H1 (cell line): ENCODE measurements at regions not wholly inside any gene's neighbourhood (a gene's known extent, or its start where the extent isn't known, plus 50 kb on each side); places are given as distances from the start of the nearest gene placed in this dataset.

Experiments
- CTCF ChIA-PET: fragments of 300-600 bp; sonication (Branson Sonifier 250); formaldehyde crosslinking; loops from one replicate; lab custom pipeline; 2021; ENCODE audit not compliant: partially characterized antibody; lab: Charles Lee
- POLR2A ChIA-PET: fragments of 300-600 bp; sonication (Branson Sonifier 250); formaldehyde crosslinking; loops from one replicate; lab custom pipeline; 2021; ENCODE audit warnings: inconsistent platforms; ENCODE audit not compliant: partially characterized antibody; lab: Charles Lee
- DNase-seq, 2 experiments: peaks; one replicate each; pipeline versions ENCODE4 v3.0.0 to v3.0.0-alpha.2; 2010 to 2022; ENCODE audit warnings: low spot score in 2 of 2, low read depth in 1 of 2, mixed read lengths in 1 of 2
- FAIRE-seq: peaks from 2 replicates; lab custom pipeline; 2011; peaks lifted over from hg19 to GRCh38; lab: Jason Lieb, UNC
- H2AFZ ChIP-seq: 2 replicates; pipeline ENCODE4 v1.8.1; 2012; ENCODE audit warnings: low read length, inconsistent platforms
- H2AK5ac ChIP-seq: 2 replicates; pipeline ENCODE4 v1.6.1; 2013; ENCODE audit warnings: low read depth, low read length
- H2BK120ac ChIP-seq: replicated peaks from 2 replicates; pipeline ENCODE3; 2013; ENCODE audit warnings: low read depth, low read length, inconsistent platforms
- H2BK12ac ChIP-seq: 2 replicates; pipeline ENCODE4 v1.6.1; 2013; ENCODE audit warnings: low read depth, low read length
- H2BK15ac ChIP-seq: 2 replicates; pipeline ENCODE4 v1.6.1; 2013; ENCODE audit warnings: low read length
- H2BK20ac ChIP-seq: 2 replicates; pipeline ENCODE4 v1.6.1; 2013; ENCODE audit warnings: low read length
- H2BK5ac ChIP-seq: 2 replicates; pipeline ENCODE4 v1.6.1; 2013; ENCODE audit warnings: low read depth, low read length
- H3K14ac ChIP-seq: 2 replicates; pipeline ENCODE4 v1.6.1; 2013; ENCODE audit warnings: inconsistent platforms; ENCODE audit not compliant: insufficient read length
- H3K18ac ChIP-seq: 2 replicates; pipeline ENCODE4 v1.6.1; 2013; ENCODE audit warnings: low read length; ENCODE audit errors: extremely low read depth
- H3K23ac ChIP-seq: 2 replicates; pipeline ENCODE4 v1.6.1; 2013; ENCODE audit warnings: inconsistent platforms; ENCODE audit not compliant: insufficient read length
- H3K23me2 ChIP-seq: 2 replicates; pipeline ENCODE4 v1.6.1; 2013; ENCODE audit warnings: low read depth, low read length
- H3K27ac ChIP-seq: 2 replicates; pipeline ENCODE4 v1.6.1; 2011; ENCODE audit warnings: low read depth, low read length, inconsistent platforms
- H3K27me3 ChIP-seq, 4 experiments: replicated peaks in 1 of 4; 1 replicate in 1 of 4; 2 replicates in 3 of 4; pipeline versions ENCODE4 v1.6.1 to v1.8.1; 2011 to 2013; ENCODE audit warnings: low read length in 3 of 4, mild to moderate bottlenecking in 3 of 4, inconsistent platforms in 2 of 4, mixed read lengths in 2 of 4, moderate library complexity in 1 of 4; ENCODE audit not compliant: control insufficient read depth in 3 of 4, insufficient read depth in 3 of 4; ENCODE audit errors: extremely low read depth in 1 of 4
- H3K36me3 ChIP-seq, 4 experiments: 2 replicates each; pipeline versions ENCODE4 v1.6.1 to v1.8.1; 2011 to 2013; ENCODE audit warnings: mild to moderate bottlenecking in 4 of 4, low read length in 3 of 4, moderate library complexity in 2 of 4, control low read depth in 1 of 4, inconsistent platforms in 1 of 4; ENCODE audit not compliant: insufficient read depth in 4 of 4, control insufficient read depth in 2 of 4
- H3K4ac ChIP-seq: replicated peaks from 2 replicates; pipeline ENCODE3; 2013; ENCODE audit warnings: low read length, low read depth, mixed read lengths, inconsistent platforms; ENCODE audit not compliant: insufficient read length
- H3K4me1 ChIP-seq, 4 experiments: replicated peaks in 1 of 4; 1 replicate in 1 of 4; 2 replicates in 3 of 4; pipeline versions ENCODE4 v1.6.1 to v1.8.1; 2011 to 2013; ENCODE audit warnings: low read length in 3 of 4, inconsistent platforms in 2 of 4, mixed read lengths in 1 of 4; ENCODE audit not compliant: insufficient read depth in 4 of 4, control insufficient read depth in 3 of 4
- H3K4me2 ChIP-seq, 2 experiments: 2 replicates each; pipeline versions ENCODE4 v1.6.1 to v1.8.1; 2011 to 2013; ENCODE audit warnings: low read depth in 2 of 2, low read length in 2 of 2, control low read depth in 1 of 2, inconsistent platforms in 1 of 2, mild to moderate bottlenecking in 1 of 2; ENCODE audit not compliant: insufficient read depth in 1 of 2
- H3K4me3 ChIP-seq, 4 experiments: fragments of 200-600, 300-600 bp in 1 of 4; sonication (generic), shearing (Covaris generic), sonication (Bioruptor Twin) in 1 of 4; 2 replicates each; pipeline versions ENCODE4 v1.5.1 to v1.8.1; 2011 to 2016; ENCODE audit warnings: low read length in 4 of 4, low read depth in 3 of 4, control low read depth in 2 of 4, inconsistent platforms in 2 of 4, mild to moderate bottlenecking in 2 of 4, mixed read lengths in 1 of 4, moderate library complexity in 1 of 4; ENCODE audit not compliant: insufficient read depth in 2 of 4; ENCODE audit errors: extremely low read depth in 1 of 4
- H3K56ac ChIP-seq: replicated peaks from 2 replicates; pipeline ENCODE3; 2013; ENCODE audit warnings: low read depth, mild to moderate bottlenecking, mixed read lengths, low read length, inconsistent platforms; ENCODE audit not compliant: insufficient read length
- H3K79me1 ChIP-seq: 2 replicates; pipeline ENCODE4 v1.6.1; 2013; ENCODE audit warnings: low read depth, low read length, control low read depth
- H3K79me2 ChIP-seq, 2 experiments: 2 replicates each; pipeline versions ENCODE4 v1.6.1 to v1.8.1; 2012 to 2013; ENCODE audit warnings: low read length in 2 of 2, mild to moderate bottlenecking in 2 of 2, inconsistent platforms in 1 of 2; ENCODE audit not compliant: insufficient read depth in 2 of 2, control insufficient read depth in 1 of 2
- H3K9ac ChIP-seq, 4 experiments: replicated peaks in 1 of 4; 1 replicate in 1 of 4; 2 replicates in 3 of 4; pipeline versions ENCODE4 v1.6.1 to v1.8.1; 2011 to 2013; ENCODE audit warnings: low read depth in 3 of 4, low read length in 3 of 4, control low read depth in 2 of 4, mild to moderate bottlenecking in 2 of 4, moderate library complexity in 2 of 4, inconsistent platforms in 1 of 4; ENCODE audit errors: extremely low read depth in 1 of 4
- H3K9me3 ChIP-seq, 2 experiments: 2 replicates each; pipeline versions ENCODE4 v1.6.1 to v1.8.1; 2012 to 2013; ENCODE audit warnings: mild to moderate bottlenecking in 2 of 2, moderate library complexity in 2 of 2, control low read depth in 1 of 2, inconsistent platforms in 1 of 2, low read depth in 1 of 2, low read length in 1 of 2, mixed read lengths in 1 of 2; ENCODE audit not compliant: insufficient read depth in 2 of 2
- H4K20me1 ChIP-seq, 2 experiments: replicated peaks in 1 of 2; 2 replicates each; pipeline versions ENCODE3 to v1.8.1; 2011 to 2013; ENCODE audit warnings: inconsistent platforms in 2 of 2, low read length in 2 of 2, mild to moderate bottlenecking in 1 of 2; ENCODE audit not compliant: insufficient read depth in 2 of 2, control insufficient read depth in 1 of 2
- H4K5ac ChIP-seq: 2 replicates; pipeline ENCODE4 v1.6.1; 2013; ENCODE audit warnings: low read length, low read depth, mixed read lengths, inconsistent platforms; ENCODE audit not compliant: insufficient read length
- H4K8ac ChIP-seq: 2 replicates; pipeline ENCODE4 v1.8.0; 2013; ENCODE audit warnings: mild to moderate bottlenecking, moderate library complexity, low read length, inconsistent platforms; ENCODE audit not compliant: insufficient read depth; ENCODE audit errors: extremely low read depth
- H4K91ac ChIP-seq: replicated peaks from 2 replicates; pipeline ENCODE3; 2013; ENCODE audit warnings: low read length, mixed read lengths, inconsistent platforms; ENCODE audit not compliant: insufficient read length
- ATF3 ChIP-seq: IDR thresholded peaks from 2 replicates; pipeline ENCODE4 v1.6.1; 2011; ENCODE audit warnings: low read depth, mild to moderate bottlenecking, low read length; ENCODE audit not compliant: insufficient read depth
- RNF2 ChIP-seq: fragments of 200-900, 300-1000 bp; sonication (generic); IDR thresholded peaks from 2 replicates; pipeline ENCODE4 v1.7.1; 2016; ENCODE audit warnings: borderline replicate concordance, low read depth, mild to moderate bottlenecking, antibody characterized with exemption, low read length; ENCODE audit not compliant: poor library complexity, severe bottlenecking; ENCODE audit errors: missing control alignments
- WGBS, 2 experiments: shearing (Covaris generic) in 1 of 2; methylation state at CpG; one replicate each; pipeline versions ENCODE4 v1.1.6 to v1.1.7; 2013 to 2015; ENCODE audit warnings: low lambda C conversion rate in 2 of 2, mixed read lengths in 2 of 2, inconsistent platforms in 1 of 2, low coverage in 1 of 2, missing lambda C conversion rate in 1 of 2; ENCODE audit not compliant: insufficient replicate concordance in 2 of 2, insufficient coverage in 1 of 2, insufficient read length in 1 of 2; ENCODE audit errors: extremely low coverage in 1 of 2, missing lambda C conversion rate in 1 of 2; 5-methylcytosine and 5-hydroxymethylcytosine counted together

GRCh38 chr10:7036951-7037350 is 373.9 kb downstream of the SFMBT2 start:
- H3K4me1 ChIP-seq, result no peaks in the 10 kb centered on the region
- no peak overlapping the region for H2BK20ac ChIP-seq
- H3K56ac ChIP-seq, result no peak overlapping the region
- no peak overlapping the region for H3K9ac ChIP-seq
- ChIA-PET CTCF (interaction anchor here (0.6 to 1.4 kb wide), 5 partner anchors 9 to 468 kb away, joined by 3 to 6 read pairs (median 4); no protein-coding TSS in a partner anchor), POLR2A (no interaction called here)
- no peak overlapping the region for H2BK15ac ChIP-seq
- no peak overlapping the region for H4K5ac ChIP-seq
- H3K4me3 ChIP-seq, result no peak overlapping the region
- H3K79me2 ChIP-seq, result no peaks in the 10 kb centered on the region
- H4K91ac ChIP-seq, result no peak overlapping the region
- no peak overlapping the region for H4K8ac ChIP-seq
- H2BK120ac ChIP-seq, result no peak overlapping the region
- no peak overlapping the region for H2BK12ac ChIP-seq
- no peak for TF ChIP-seq ATF3
- TF ChIP-seq RNF2, result no peak
- no peak overlapping the region for H3K14ac ChIP-seq
- no peak overlapping the region for H3K27ac ChIP-seq
- no peaks in the 10 kb centered on the region for H3K79me1 ChIP-seq
- DNase-seq (no peak), FAIRE-seq (no peak)
- H2AK5ac ChIP-seq, result no peak overlapping the region
- no peak overlapping the region for H3K4me2 ChIP-seq
- H3K27me3 ChIP-seq, result no peaks in the 10 kb centered on the region
- no peak overlapping the region for H3K23ac ChIP-seq
- H4K20me1 ChIP-seq, result no peaks in the 10 kb centered on the region
- H3K23me2 ChIP-seq, result no peaks in the 10 kb centered on the region
- H3K18ac ChIP-seq, result no peak overlapping the region
- no peak overlapping the region for H2AFZ ChIP-seq
- H3K9me3 ChIP-seq, result no peaks in the 10 kb centered on the region
- H3K4ac ChIP-seq, result no peak overlapping the region
- H2BK5ac ChIP-seq, result no peak overlapping the region
- 91% methylated on average over 2 of the region's 2 CpGs; no CpG with 5 or more reads in 1 of the 2 experiments for WGBS, 2 experiments
- H3K36me3 ChIP-seq, result no peaks in the 10 kb centered on the region
